OCI-LY7 (cell line): ENCODE measurements at regions not wholly inside any gene's neighbourhood (a gene's known extent, or its start where the extent isn't known, plus 50 kb on each side); places are given as distances from the start of the nearest gene placed in this dataset.

Source experiments
- BruUV-seq: library from RNA; stranded (reverse); fragments of 400-500 nt; replicated peaks from 2 replicates; lab custom pipeline; 2021; lab: Mats Ljungman, UMichigan
- CTCF ChIA-PET: fragments of 300-600 bp; sonication (Branson Sonifier 250); formaldehyde crosslinking; loops from one replicate; lab custom pipeline; 2022; ENCODE audit warnings: antibody characterized with exemption; ENCODE audit not compliant: unreplicated experiment; lab: Charles Lee
- POLR2A ChIA-PET: fragments of 300-600 bp; sonication (Branson Sonifier 250); formaldehyde crosslinking; loops from one replicate; lab custom pipeline; 2022; ENCODE audit warnings: antibody characterized with exemption; lab: Charles Lee
- DNase-seq: peaks from one replicate; pipeline ENCODE4 v3.0.0-alpha.2; 2015; ENCODE audit warnings: low spot score
- H2AFZ ChIP-seq: fragments of 200-600 bp; sonication (generic), shearing (Covaris generic); 2 replicates; pipeline ENCODE4 v1.6.1; 2014; ENCODE audit warnings: mild to moderate bottlenecking, antibody characterized with exemption, low read length, moderate library complexity
- H3K27ac ChIP-seq: fragments of 200-600 bp; sonication (generic); 2 replicates; pipeline ENCODE4 v1.5.1; 2014; ENCODE audit warnings: mixed run types, low read depth, mild to moderate bottlenecking, moderate library complexity, low read length, inconsistent platforms; ENCODE audit not compliant: poor library complexity, severe bottlenecking
- H3K36me3 ChIP-seq: fragments of 200-600 bp; sonication (generic); 2 replicates; pipeline ENCODE4 v1.6.1; 2014; ENCODE audit warnings: mild to moderate bottlenecking, antibody characterized with exemption, low read length, moderate library complexity, mixed read lengths; ENCODE audit not compliant: insufficient read depth
- H3K4me1 ChIP-seq: fragments of 200-600 bp; sonication (generic); 2 replicates; pipeline ENCODE4 v1.5.1; 2014; ENCODE audit warnings: mild to moderate bottlenecking, low read length; ENCODE audit not compliant: insufficient read depth, poor library complexity, severe bottlenecking
- H3K4me2 ChIP-seq: fragments of 200-600 bp; sonication (generic); 2 replicates; pipeline ENCODE4 v1.6.1; 2014; ENCODE audit warnings: mild to moderate bottlenecking, low read length
- H3K4me3 ChIP-seq: fragments of 200-600 bp; sonication (generic); 2 replicates; pipeline ENCODE4 v1.5.1; 2014; ENCODE audit warnings: mild to moderate bottlenecking, low read depth, low read length; ENCODE audit not compliant: poor library complexity, severe bottlenecking
- H3K79me2 ChIP-seq: fragments of 200-600 bp; sonication (generic); 2 replicates; pipeline ENCODE4 v1.6.1; 2016; ENCODE audit warnings: low read depth, mild to moderate bottlenecking, low read length, moderate library complexity, mixed read lengths; ENCODE audit not compliant: insufficient read depth
- H3K9me2 ChIP-seq: fragments of 200-600 bp; sonication (generic); 2 replicates; pipeline ENCODE4 v1.6.1; 2016; ENCODE audit warnings: mild to moderate bottlenecking, low read length, mixed read lengths; ENCODE audit not compliant: insufficient read depth
- H3K9me3 ChIP-seq: fragments of 200-600 bp; sonication (generic); 2 replicates; pipeline ENCODE4 v1.6.1; 2014; ENCODE audit warnings: mild to moderate bottlenecking, mixed run types, low read length, mixed read lengths
- H4K20me1 ChIP-seq: fragments of 200-600 bp; sonication (generic); 2 replicates; pipeline ENCODE4 v1.6.1; 2014; ENCODE audit warnings: mild to moderate bottlenecking, antibody characterized with exemption, low read length, moderate library complexity, mixed read lengths; ENCODE audit not compliant: insufficient read depth
- EZH2phosphoT487 ChIP-seq: fragments of 200-600 bp; sonication (generic); IDR thresholded peaks from 2 replicates; pipeline ENCODE4 v1.6.1; 2018; ENCODE audit warnings: low read depth, borderline replicate concordance, mild to moderate bottlenecking, mixed run types, antibody characterized with exemption, low read length, moderate library complexity, mixed read lengths
- intact Hi-C: fragments of 100-400 bp; cut with micrococcal nuclease; formaldehyde crosslinking; loops from one replicate; pipeline ENCODE4 v1.10.0; 2022; ENCODE audit not compliant: unreplicated experiment
- TF ChIP-seq, protein P1 (sequence below): fragments of 200-600 bp; sonication (generic); conservative IDR thresholded peaks from 2 replicates; pipeline ENCODE4 v1.5.1; 2014; ENCODE audit warnings: mild to moderate bottlenecking, antibody characterized with exemption, low read length, moderate library complexity, mixed read lengths

DNA sequence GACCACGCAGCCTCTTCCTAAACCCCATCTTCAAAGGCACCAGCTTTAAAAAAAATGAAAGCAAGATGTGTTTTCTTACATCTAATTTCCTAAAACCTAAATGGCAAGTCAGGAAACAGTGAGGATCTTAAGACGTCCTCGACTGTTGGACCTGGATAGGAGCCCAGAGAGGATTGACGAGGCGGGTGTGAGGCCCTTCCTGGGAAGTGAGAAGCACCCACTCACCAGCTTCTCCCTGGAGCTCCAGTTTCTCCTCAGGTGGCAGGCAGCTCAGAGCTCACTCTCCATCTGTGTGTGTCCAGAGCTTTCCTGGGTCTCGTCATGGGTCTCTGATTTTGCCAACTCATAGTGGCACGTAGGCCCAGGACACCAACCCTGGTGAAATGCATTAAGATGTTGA lies 614.0 kb upstream of the AUTS2 start:
- Histone ChIP-seq H3K9me2 (no peaks in the 10 kb centered on the region), H3K9me3 (no peaks in the 10 kb centered on the region), H3K27ac (no peak overlapping the region), H3K79me2 (no peaks in the 10 kb centered on the region), H3K4me2 (no peak overlapping the region), H2AFZ (no peak overlapping the region), H3K36me3 (no peaks in the 10 kb centered on the region), H4K20me1 (no peaks in the 10 kb centered on the region), H3K4me3 (no peak overlapping the region), H3K4me1 (no peaks in the 10 kb centered on the region)
- intact Hi-C loops: no loop called here
- TF ChIP-seq, protein P1, sequence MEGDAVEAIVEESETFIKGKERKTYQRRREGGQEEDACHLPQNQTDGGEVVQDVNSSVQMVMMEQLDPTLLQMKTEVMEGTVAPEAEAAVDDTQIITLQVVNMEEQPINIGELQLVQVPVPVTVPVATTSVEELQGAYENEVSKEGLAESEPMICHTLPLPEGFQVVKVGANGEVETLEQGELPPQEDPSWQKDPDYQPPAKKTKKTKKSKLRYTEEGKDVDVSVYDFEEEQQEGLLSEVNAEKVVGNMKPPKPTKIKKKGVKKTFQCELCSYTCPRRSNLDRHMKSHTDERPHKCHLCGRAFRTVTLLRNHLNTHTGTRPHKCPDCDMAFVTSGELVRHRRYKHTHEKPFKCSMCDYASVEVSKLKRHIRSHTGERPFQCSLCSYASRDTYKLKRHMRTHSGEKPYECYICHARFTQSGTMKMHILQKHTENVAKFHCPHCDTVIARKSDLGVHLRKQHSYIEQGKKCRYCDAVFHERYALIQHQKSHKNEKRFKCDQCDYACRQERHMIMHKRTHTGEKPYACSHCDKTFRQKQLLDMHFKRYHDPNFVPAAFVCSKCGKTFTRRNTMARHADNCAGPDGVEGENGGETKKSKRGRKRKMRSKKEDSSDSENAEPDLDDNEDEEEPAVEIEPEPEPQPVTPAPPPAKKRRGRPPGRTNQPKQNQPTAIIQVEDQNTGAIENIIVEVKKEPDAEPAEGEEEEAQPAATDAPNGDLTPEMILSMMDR: no peak
- TF ChIP-seq EZH2phosphoT487: no peak
- no peak for DNase-seq
- ChIA-PET POLR2A (interaction anchor here (0.6 to 1.1 kb wide), 2 partner anchors 21 to 24 kb away, joined by 3 read pairs; no protein-coding TSS in a partner anchor), CTCF (no interaction called here)
- BruUV-seq: no TSS peak

DNA sequence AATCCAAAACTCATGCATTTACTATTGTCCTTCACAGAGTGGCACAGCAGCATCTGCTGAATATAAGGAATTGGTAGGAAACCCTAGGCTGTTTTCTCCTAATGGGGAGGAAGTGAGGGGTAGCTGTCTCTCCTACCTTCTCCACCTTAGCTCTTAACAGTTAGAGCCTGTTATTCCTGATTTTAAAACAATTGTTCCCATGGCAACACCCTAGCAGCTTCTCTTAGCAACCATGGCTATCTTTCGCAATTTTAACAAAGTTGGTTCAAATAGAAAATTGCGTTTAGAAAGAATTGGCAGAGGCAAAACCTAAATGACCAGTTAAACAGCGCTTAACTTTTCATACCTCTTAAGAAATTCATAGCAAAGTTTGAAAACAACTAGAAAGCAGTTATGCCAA lies 603.4 kb upstream of the AUTS2 start:
- intact Hi-C loops: no loop called here
- no peak for TF ChIP-seq EZH2phosphoT487
- POLR2A ChIA-PET: interaction anchor here (0.8 kb wide), 1 partner anchor 24 kb away, joined by 3 read pairs; no protein-coding TSS in a partner anchor
- BruUV-seq: no TSS peak
- Histone ChIP-seq H4K20me1 (no peaks in the 10 kb centered on the region), H3K4me1 (no peaks in the 10 kb centered on the region), H2AFZ (no peak overlapping the region), H3K9me3 (no peaks in the 10 kb centered on the region), H3K27ac (no peak overlapping the region), H3K36me3 (no peaks in the 10 kb centered on the region), H3K79me2 (no peaks in the 10 kb centered on the region), H3K4me2 (no peak overlapping the region), H3K9me2 (no peaks in the 10 kb centered on the region), H3K4me3 (no peak overlapping the region)
- DNase-seq: no peak
- CTCF ChIA-PET: no interaction called here

DNA sequence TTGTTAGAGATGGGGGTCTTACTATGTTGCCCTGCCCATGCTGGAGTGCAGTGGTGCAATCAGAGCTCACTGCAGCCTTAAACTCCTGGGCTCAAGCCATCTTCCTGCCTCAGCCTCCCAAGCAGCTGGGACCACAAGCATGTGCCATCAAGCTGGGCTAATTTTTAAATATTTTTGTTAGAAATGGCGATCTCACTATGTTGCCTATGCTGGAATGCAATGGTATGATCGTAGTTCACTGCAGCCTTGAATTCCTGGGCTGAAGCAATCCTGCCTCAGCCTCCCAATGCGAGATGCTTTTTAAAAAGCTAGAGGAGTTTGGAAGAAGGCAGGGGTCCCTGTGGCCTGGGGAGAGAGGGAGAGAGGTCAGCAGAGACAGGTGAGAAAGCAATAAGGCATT lies 600.1 kb upstream of the AUTS2 start:
- Histone ChIP-seq H3K9me2 (no peaks in the 10 kb centered on the region), H4K20me1 (no peaks in the 10 kb centered on the region), H3K27ac (no peak overlapping the region), H3K4me1 (no peaks in the 10 kb centered on the region), H3K9me3 (peaks cover 18% of the 10 kb centered on the region; the same call in 1 of the 2 replicates), H3K79me2 (no peaks in the 10 kb centered on the region), H3K4me3 (no peak overlapping the region), H3K4me2 (no peak overlapping the region), H2AFZ (no peak overlapping the region), H3K36me3 (no peaks in the 10 kb centered on the region)
- BruUV-seq: no TSS peak
- DNase-seq: no peak
- TF ChIP-seq, protein P1: no peak
- TF ChIP-seq EZH2phosphoT487: no peak
- CTCF ChIA-PET: no interaction called here
- POLR2A ChIA-PET: interaction anchor here (0.6 to 1.4 kb wide), 2 partner anchors 59 to 70 kb away, joined by 3 to 5 read pairs; no protein-coding TSS in a partner anchor
- intact Hi-C loops: no loop called here
